Astrocyte of the spinal cord (primary cell): ENCODE measurements at regions not wholly inside any gene's neighbourhood (a gene's known extent, or its start where the extent isn't known, plus 50 kb on each side); places are given as distances from the start of the nearest gene placed in this dataset.
"Not testable (repeated sequence)": the region's sequence is repeated elsewhere in the genome, so short reads cannot be mapped to it uniquely, and the experiment has no call there.

ENCODE experiments used
- DNase-seq: peaks from one replicate; pipeline ENCODE4 v3.0.0; 2011; ENCODE audit warnings: low read depth, low spot score
- H3K4me3 ChIP-seq: 2 replicates; pipeline ENCODE4 v1.5.1; 2011; ENCODE audit warnings: low read depth, mild to moderate bottlenecking, low read length, moderate library complexity
- CTCF ChIP-seq: IDR thresholded peaks from 2 replicates; pipeline ENCODE4 v1.5.1; 2012; ENCODE audit warnings: low read depth, mild to moderate bottlenecking, low read length, inconsistent platforms
- in situ Hi-C: cut with HindIII; loops from 2 replicates; pipeline ENCODE4 v1.10.0; 2017; ENCODE audit warnings: low sequenced_read_pairs

- no peak overlapping the region for H3K4me3 ChIP-seq
- in situ Hi-C loops = no loop called here
- no peak for DNase-seq
- no peak for TF ChIP-seq CTCF
Measured at GRCh38 chr12:131266591-131267467, 313.1 kb downstream of the ADGRD1 start.

GRCh38 chr12:131267576-131267975 is 313.9 kb downstream of the ADGRD1 start:
- in situ Hi-C loops = no loop called here
- DNase-seq = no peak
- H3K4me3 ChIP-seq = no peak overlapping the region
- TF ChIP-seq CTCF = no peak

GRCh38 chr12:131268123-131268522 is 314.4 kb downstream of the ADGRD1 start:
- DNase-seq, H3K4me3 ChIP-seq, in situ Hi-C loops: not testable (repeated sequence)

GRCh38 chr12:131268571-131268970 is 314.9 kb downstream of the ADGRD1 start:
- in situ Hi-C loops, DNase-seq, H3K4me3 ChIP-seq: not testable (repeated sequence)

- TF ChIP-seq CTCF = no peak
- in situ Hi-C loops = no loop called here
- no peak for DNase-seq
- H3K4me3 ChIP-seq = no peak overlapping the region
Measured at GRCh38 chr12:131269551-131269950, 315.8 kb downstream of the ADGRD1 start.

- DNase-seq, in situ Hi-C loops, H3K4me3 ChIP-seq: not testable (repeated sequence)
Measured at GRCh38 chr12:131269977-131270376, 316.3 kb downstream of the ADGRD1 start.

GRCh38 chr12:131271724-131272123 is 318.0 kb downstream of the ADGRD1 start:
- H3K4me3 ChIP-seq = no peak overlapping the region
- DNase-seq = no peak
- TF ChIP-seq CTCF = no peak
- in situ Hi-C loops = no loop called here

GRCh38 chr12:131272283-131272814 is 318.6 kb downstream of the ADGRD1 start:
- in situ Hi-C loops, H3K4me3 ChIP-seq, DNase-seq: not testable (repeated sequence)
